Gastrocnemius medialis (tissue), 4 donors: ENCODE measurements at regions not wholly inside any gene's neighbourhood (a gene's known extent, or its start where the extent isn't known, plus 50 kb on each side); places are given as distances from the start of the nearest gene placed in this dataset.

Experiments used
- ATAC-seq, 2 donors: fragments of 150-250 bp; one replicate each; pipeline ENCODE4 v1.9.1; 2016
- DNase-seq, 2 donors: peaks; one replicate each; pipeline ENCODE4 v3.0.0-alpha.2; 2019
- H3K27ac ChIP-seq, 4 donors: fragments of 200-600 bp; sonication (generic); 1 replicate in 1 of 4; 2 replicates in 3 of 4; pipeline ENCODE4 v1.5.1; 2016 to 2018; ENCODE audit warnings: mild to moderate bottlenecking in 2 of 4, moderate library complexity in 1 of 4
- H3K27me3 ChIP-seq, 3 donors: fragments of 200-600 bp; sonication (generic) in 2 of 3; 1 replicate in 1 of 3; 2 replicates in 2 of 3; pipeline versions ENCODE4 v1.5.1 to v1.6.0; 2016 to 2019; ENCODE audit warnings: mild to moderate bottlenecking in 1 of 3, moderate library complexity in 1 of 3
- H3K36me3 ChIP-seq, 2 donors: fragments of 200-600 bp; sonication (generic) in 1 of 2; one replicate each; pipeline ENCODE4 v1.5.1; 2017 to 2018
- H3K4me1 ChIP-seq, 2 donors: fragments of 200-600 bp; sonication (generic) in 1 of 2; one replicate each; pipeline ENCODE4 v1.5.1; 2016 to 2017; ENCODE audit warnings: mild to moderate bottlenecking in 2 of 2
- H3K4me3 ChIP-seq, 4 donors: fragments of 200-600 bp; sonication (generic) in 3 of 4; 1 replicate in 1 of 4; 2 replicates in 3 of 4; pipeline ENCODE4 v1.5.1; 2016 to 2019; ENCODE audit warnings: mild to moderate bottlenecking in 2 of 4
- H3K9me3 ChIP-seq, 3 donors: fragments of 200-600 bp; sonication (generic) in 2 of 3; 1 replicate in 1 of 3; 2 replicates in 2 of 3; pipeline ENCODE4 v1.5.1; 2016 to 2019
- POLR2A ChIP-seq, 2 donors: fragments of 450-650 bp; IDR thresholded peaks; one replicate each; pipeline ENCODE4 v1.6.1; 2017; ENCODE audit warnings: antibody characterized with exemption in 2 of 2, mild to moderate bottlenecking in 2 of 2, moderate library complexity in 2 of 2
- in situ Hi-C, 4 donors: fragments of 200-750 bp; cut with MboI; loops; one replicate each; pipeline versions ENCODE4 v1.15.0 to v1.8.0; 2017; ENCODE audit warnings: low sequenced_read_pairs in 4 of 4
- intact Hi-C: fragments of 100-400 bp; cut with DNase I; formaldehyde crosslinking; loops from one replicate; pipeline ENCODE4 v1.15.1; 2023; ENCODE audit warnings: low total_unique reads
- TF ChIP-seq, protein P1 (sequence below), 5 experiments: fragments of 450-650 bp in 3 of 5; fragments of 200-600 bp in 2 of 5; sonication (generic) in 2 of 5; IDR thresholded peaks in 4 of 5; conservative IDR thresholded peaks in 1 of 5; 1 replicate in 4 of 5; 2 replicates in 1 of 5; pipeline ENCODE4 v1.5.1; 2016 to 2019; ENCODE audit warnings: antibody characterized with exemption in 5 of 5, mild to moderate bottlenecking in 3 of 5, moderate library complexity in 3 of 5

DNA sequence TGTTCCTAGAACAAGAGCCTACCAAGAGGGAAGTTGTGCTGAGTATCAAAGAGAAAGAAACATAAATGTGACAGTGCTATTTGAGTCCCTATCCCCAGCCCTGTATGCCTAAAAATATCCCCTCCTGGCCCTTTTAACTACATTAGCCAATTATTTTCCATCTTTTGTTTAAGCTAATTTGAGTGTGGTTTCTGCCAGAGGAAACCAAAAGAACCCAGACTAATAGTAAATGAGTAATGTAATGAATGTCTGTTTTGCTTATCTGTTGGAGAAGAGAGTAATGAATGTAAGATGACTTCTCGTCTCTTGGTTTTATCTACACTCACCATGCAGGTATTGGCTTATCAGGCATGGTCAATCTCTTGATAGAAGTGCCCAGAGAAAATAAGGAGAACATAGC lies 134.4 kb upstream of the CDK1 start:
- in situ Hi-C loops = loop anchor here in 2 of 4 donors (10.0 to 25.0 kb wide), 3 partner anchors 189 to 557 kb away; no protein-coding TSS in a partner anchor
- DNase-seq = no peak
- H3K4me3 ChIP-seq = no peak overlapping the region
- no peaks in the 10 kb centered on the region for H3K9me3 ChIP-seq
- no peak for TF ChIP-seq POLR2A (IDR thresholded peaks at IDR 0.05)
- TF ChIP-seq, protein P1, sequence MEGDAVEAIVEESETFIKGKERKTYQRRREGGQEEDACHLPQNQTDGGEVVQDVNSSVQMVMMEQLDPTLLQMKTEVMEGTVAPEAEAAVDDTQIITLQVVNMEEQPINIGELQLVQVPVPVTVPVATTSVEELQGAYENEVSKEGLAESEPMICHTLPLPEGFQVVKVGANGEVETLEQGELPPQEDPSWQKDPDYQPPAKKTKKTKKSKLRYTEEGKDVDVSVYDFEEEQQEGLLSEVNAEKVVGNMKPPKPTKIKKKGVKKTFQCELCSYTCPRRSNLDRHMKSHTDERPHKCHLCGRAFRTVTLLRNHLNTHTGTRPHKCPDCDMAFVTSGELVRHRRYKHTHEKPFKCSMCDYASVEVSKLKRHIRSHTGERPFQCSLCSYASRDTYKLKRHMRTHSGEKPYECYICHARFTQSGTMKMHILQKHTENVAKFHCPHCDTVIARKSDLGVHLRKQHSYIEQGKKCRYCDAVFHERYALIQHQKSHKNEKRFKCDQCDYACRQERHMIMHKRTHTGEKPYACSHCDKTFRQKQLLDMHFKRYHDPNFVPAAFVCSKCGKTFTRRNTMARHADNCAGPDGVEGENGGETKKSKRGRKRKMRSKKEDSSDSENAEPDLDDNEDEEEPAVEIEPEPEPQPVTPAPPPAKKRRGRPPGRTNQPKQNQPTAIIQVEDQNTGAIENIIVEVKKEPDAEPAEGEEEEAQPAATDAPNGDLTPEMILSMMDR (IDR thresholded peaks at IDR 0.05 in 4 of 5, conservative IDR thresholded peaks at IDR 0.05 in 1 of 5) = no peak
- H3K4me1 ChIP-seq = peaks cover 0 to 3% of the 10 kb centered on the region in 2 donors
- no peaks in the 10 kb centered on the region for H3K27me3 ChIP-seq
- H3K36me3 ChIP-seq = no peaks in the 10 kb centered on the region
- no peak overlapping the region for H3K27ac ChIP-seq
- intact Hi-C loops = no loop called here
- ATAC-seq = no peak

DNA sequence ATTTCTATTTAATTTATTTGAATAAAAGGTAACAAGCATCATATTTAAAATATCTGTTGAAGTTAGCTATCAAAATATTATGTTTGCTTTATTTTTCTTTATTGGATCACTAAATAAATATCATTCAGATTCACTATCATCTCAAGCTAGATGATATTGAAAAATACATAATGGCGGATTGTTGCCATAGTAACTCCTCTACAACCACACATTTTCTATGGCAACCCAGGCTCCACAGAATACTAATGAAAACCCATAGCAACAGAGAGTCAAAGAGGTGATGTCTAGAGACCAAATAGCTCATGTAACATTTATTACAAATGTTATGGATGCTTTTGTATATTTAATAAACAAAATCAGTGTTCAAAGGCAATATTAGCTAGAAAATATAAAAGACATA lies 148.9 kb upstream of the CDK1 start:
- H3K27ac ChIP-seq = no peak overlapping the region
- in situ Hi-C loops (loop anchor here in 1 of 4 donors (25.0 kb wide), 2 partner anchors 192 to 542 kb away; no protein-coding TSS in a partner anchor), intact Hi-C loops (no loop called here)
- H3K36me3 ChIP-seq = no peaks in the 10 kb centered on the region
- no peaks in the 10 kb centered on the region for H3K27me3 ChIP-seq
- H3K4me1 ChIP-seq = no peaks in the 10 kb centered on the region
- DNase-seq = no peak
- no peak for TF ChIP-seq POLR2A (IDR thresholded peaks at IDR 0.05)
- TF ChIP-seq, protein P1 (IDR thresholded peaks at IDR 0.05 in 4 of 5, conservative IDR thresholded peaks at IDR 0.05 in 1 of 5) = no peak
- H3K9me3 ChIP-seq = no peaks in the 10 kb centered on the region
- H3K4me3 ChIP-seq = no peak overlapping the region
- no peak for ATAC-seq

DNA sequence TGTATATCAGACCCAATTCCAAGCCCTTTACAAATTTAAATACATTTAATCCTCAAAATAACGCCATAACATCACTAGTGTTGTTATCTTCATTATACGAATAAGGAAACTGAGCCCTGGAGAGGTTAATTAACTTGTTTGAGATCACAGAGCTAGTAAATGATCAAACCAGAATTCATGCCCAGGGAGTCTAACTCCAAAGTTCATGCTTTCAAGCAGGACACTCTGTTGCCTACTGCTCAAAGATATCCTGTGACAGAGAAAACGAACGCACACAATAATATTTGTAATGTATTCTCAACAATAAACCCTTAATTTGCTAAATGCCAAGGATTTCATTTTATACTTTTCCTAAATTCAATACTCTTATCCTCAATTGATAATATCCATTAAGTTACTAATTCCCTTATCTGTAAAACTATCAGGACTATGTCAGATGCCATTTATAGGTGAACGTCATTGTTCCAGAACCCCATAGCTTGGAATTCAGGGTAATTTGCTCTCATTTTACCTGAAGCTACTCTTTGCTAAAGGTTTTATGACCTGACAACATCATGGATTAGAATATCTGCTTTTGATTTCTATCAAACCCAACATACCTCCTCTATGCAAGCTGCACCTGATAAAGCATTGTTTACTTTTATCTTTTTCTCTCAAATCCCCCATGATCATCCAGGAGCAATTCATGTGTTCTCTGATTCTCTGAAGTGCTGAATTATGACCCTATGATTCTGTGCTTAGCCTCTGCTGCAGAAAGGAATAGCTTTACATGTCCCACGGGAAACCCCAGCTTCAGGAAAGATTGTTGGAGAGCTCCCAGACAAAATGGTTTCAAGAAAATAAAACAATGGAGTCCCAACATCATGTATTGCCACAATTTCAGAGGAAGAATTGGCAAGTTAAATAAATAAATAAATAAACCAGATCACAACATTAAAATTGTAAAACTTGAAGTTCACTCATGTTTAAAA lies 150.2 kb upstream of the CDK1 start:
- no peak for ATAC-seq

DNA sequence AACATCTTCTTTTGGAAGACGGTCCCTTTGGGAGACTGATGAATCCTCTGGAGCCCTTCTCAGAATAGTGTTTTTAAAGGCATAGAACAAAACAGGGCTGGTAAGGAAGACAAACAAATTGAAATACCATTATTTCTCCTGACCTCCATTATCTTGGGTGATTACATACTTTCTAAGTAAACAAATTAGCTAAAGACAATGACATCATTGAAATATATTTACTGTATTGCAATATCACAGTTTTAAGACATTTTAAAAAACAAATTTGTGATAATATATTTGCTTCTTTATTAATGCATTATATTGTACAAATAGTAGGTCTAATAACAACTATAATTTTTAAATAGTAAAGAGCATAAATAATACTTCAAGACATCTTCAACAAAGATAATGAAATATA lies 152.2 kb upstream of the CDK1 start:
- intact Hi-C loops = no loop called here
- Histone ChIP-seq H3K36me3 (no peaks in the 10 kb centered on the region), H3K9me3 (no peaks in the 10 kb centered on the region), H3K4me1 (no peaks in the 10 kb centered on the region), H3K27ac (no peak overlapping the region), H3K27me3 (no peaks in the 10 kb centered on the region), H3K4me3 (no peak overlapping the region)
- in situ Hi-C loops = loop anchor here in 1 of 4 donors (25.0 kb wide), 2 partner anchors 189 to 539 kb away; no protein-coding TSS in a partner anchor
- DNase-seq (no peak), ATAC-seq (no peak)
- TF ChIP-seq, protein P1 (IDR thresholded peaks at IDR 0.05 in 4 of 5, conservative IDR thresholded peaks at IDR 0.05 in 1 of 5) = no peak
- no peak for TF ChIP-seq POLR2A (IDR thresholded peaks at IDR 0.05)

More for the DNA sequence above, 150.2 kb upstream of the CDK1 start:
- Histone ChIP-seq H3K9me3 (no peaks in the 10 kb centered on the region), H3K27me3 (no peaks in the 10 kb centered on the region), H3K27ac (no peak overlapping the region), H3K4me1 (no peaks in the 10 kb centered on the region), H3K4me3 (no peak overlapping the region), H3K36me3 (no peaks in the 10 kb centered on the region)
- TF ChIP-seq, protein P1 (IDR thresholded peaks at IDR 0.05 in 4 of 5, conservative IDR thresholded peaks at IDR 0.05 in 1 of 5) = no peak
- TF ChIP-seq POLR2A (IDR thresholded peaks at IDR 0.05) = no peak
- no peak for DNase-seq
- in situ Hi-C loops (loop anchor here in 1 of 4 donors (25.0 kb wide), 2 partner anchors 191 to 541 kb away; no protein-coding TSS in a partner anchor), intact Hi-C loops (no loop called here)
